NT2/D1 (cell line): ENCODE measurements at regions not wholly inside any gene's neighbourhood (a gene's known extent, or its start where the extent isn't known, plus 50 kb on each side); places are given as distances from the start of the nearest gene placed in this dataset.

Source experiments
- SUZ12 ChIP-seq: IDR thresholded peaks from 2 replicates; pipeline ENCODE4 v1.6.1; 2011; ENCODE audit not compliant: insufficient read length, insufficient read depth; ENCODE audit errors: extremely low read depth
- YY1 ChIP-seq: IDR thresholded peaks from 2 replicates; pipeline ENCODE4 v1.6.1; 2011; ENCODE audit not compliant: insufficient read length, insufficient read depth
- ZNF274 ChIP-seq: IDR thresholded peaks from 2 replicates; pipeline ENCODE4 v1.6.1; 2011; ENCODE audit warnings: mild to moderate bottlenecking, low read depth, low read length

DNA sequence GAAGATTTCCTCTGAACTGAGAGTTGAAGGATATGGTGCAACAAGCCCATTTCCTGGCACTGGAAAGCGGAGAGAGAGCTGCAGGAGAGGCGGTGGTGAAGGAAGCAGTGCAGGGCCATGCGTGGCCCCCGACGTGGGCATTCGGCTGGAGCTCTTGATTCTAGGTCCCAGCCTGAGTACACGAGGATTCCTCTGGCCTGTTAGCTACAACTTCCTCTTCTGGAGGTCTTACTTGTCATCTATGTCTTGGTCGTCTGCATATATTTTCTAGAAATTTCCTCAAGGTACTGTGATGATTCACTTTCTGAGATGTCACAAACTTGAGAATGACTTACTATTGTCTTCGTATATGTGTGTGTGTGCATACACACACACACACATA is 59.2 kb upstream of the JAZF1 start:
- TF ChIP-seq SUZ12 (no peak), ZNF274 (no peak), YY1 (no peak)
